ENCODE measurements at regions not wholly inside any gene's neighbourhood (a gene's known extent, or its start where the extent isn't known, plus 50 kb on each side); places are given as distances from the start of the nearest gene placed in this dataset.

- no peak for DNase-seq (ENCODE audit: low read depth, low spot score)
- ChIA-PET POLR2A (no interaction called here), CTCF (no interaction called here)
- TF ChIP-seq CTCF (IDR thresholded peaks at IDR 0.05; ENCODE audit: insufficient read depth, low read length, missing control alignments) = no peak
- H3K4me3 ChIP-seq (ENCODE audit: low read depth, low read length) = no peak overlapping the region
These were observed 717.9 kb upstream of the POU3F2 start for GRCh38 chr6:98116455-98116854.

- no peak for DNase-seq (ENCODE audit: low read depth, low spot score)
- CTCF ChIA-PET = no interaction called here
- no peak for TF ChIP-seq CTCF (IDR thresholded peaks at IDR 0.05; ENCODE audit: insufficient read depth, low read length, missing control alignments)
- H3K4me3 ChIP-seq (ENCODE audit: low read depth, low read length) = no peak overlapping the region
- POLR2A ChIA-PET = no interaction called here
These were observed 717.3 kb upstream of the POU3F2 start for GRCh38 chr6:98117068-98117467.

GRCh38 chr6:98118397-98119045 is 715.9 kb upstream of the POU3F2 start:
- POLR2A ChIA-PET = no interaction called here
- no peak for DNase-seq (ENCODE audit: low read depth, low spot score)
- H3K4me3 ChIP-seq (ENCODE audit: low read depth, low read length) = no peak overlapping the region
- CTCF ChIA-PET = no interaction called here
- TF ChIP-seq CTCF (IDR thresholded peaks at IDR 0.05; ENCODE audit: insufficient read depth, low read length, missing control alignments) = no peak

- POLR2A ChIA-PET = no interaction called here
- DNase-seq (ENCODE audit: low read depth, low spot score) = no peak
- CTCF ChIA-PET = no interaction called here
- no peak for TF ChIP-seq CTCF (IDR thresholded peaks at IDR 0.05; ENCODE audit: insufficient read depth, low read length, missing control alignments)
- H3K4me3 ChIP-seq (ENCODE audit: low read depth, low read length) = no peak overlapping the region
These were observed 710.2 kb upstream of the POU3F2 start for GRCh38 chr6:98124171-98124570.

GRCh38 chr6:98131290-98131990 is 702.9 kb upstream of the POU3F2 start:
- POLR2A ChIA-PET = no interaction called here
- TF ChIP-seq CTCF (IDR thresholded peaks at IDR 0.05; ENCODE audit: insufficient read depth, low read length, missing control alignments) = no peak
- no peak overlapping the region for H3K4me3 ChIP-seq (ENCODE audit: low read depth, low read length)
- DNase-seq (ENCODE audit: low read depth, low spot score) = no peak
- CTCF ChIA-PET = no interaction called here

GRCh38 chr6:98136333-98136732 is 698.0 kb upstream of the POU3F2 start:
- DNase-seq (ENCODE audit: low read depth, low spot score) = no peak
- TF ChIP-seq CTCF (IDR thresholded peaks at IDR 0.05; ENCODE audit: insufficient read depth, low read length, missing control alignments) = no peak
- H3K4me3 ChIP-seq (ENCODE audit: low read depth, low read length) = no peak overlapping the region
- ChIA-PET POLR2A (no interaction called here), CTCF (no interaction called here)
